ENCODE measurements at regions not wholly inside any gene's neighbourhood (a gene's known extent, or its start where the extent isn't known, plus 50 kb on each side); places are given as distances from the start of the nearest gene placed in this dataset.

- Histone ChIP-seq H2AFZ (ENCODE audit: low read depth, low read length) (no peak overlapping the region), H3K27ac (ENCODE audit: insufficient read depth, low read depth, low read length) (no peak overlapping the region), H3K79me2 (ENCODE audit: control insufficient read depth, insufficient read depth, low read length) (no peaks in the 10 kb centered on the region), H4K20me1 (replicated peaks; ENCODE audit: control insufficient read depth, extremely low read depth, insufficient read depth, low read length) (no peaks in the 10 kb centered on the region), H3K4me3 (replicated peaks in 1 of 3; ENCODE audit: insufficient read depth in 1 of 3, low read depth in 1 of 3, low read length in 3 of 3) (no peak overlapping the region), H3K36me3 (ENCODE audit: control insufficient read depth in 2 of 2, extremely low read depth in 1 of 2, insufficient read depth in 2 of 2, low read length in 2 of 2) (no peaks in the 10 kb centered on the region), H3K4me2 (ENCODE audit: insufficient read depth, low read length) (no peak overlapping the region), H3K9ac (replicated peaks; ENCODE audit: extremely low read depth, insufficient read depth, low read length) (no peak overlapping the region), H3K9me3 (replicated peaks; ENCODE audit: control insufficient read depth, insufficient read depth, low read length) (no peaks in the 10 kb centered on the region), H3K9me1 (replicated peaks; ENCODE audit: control insufficient read depth, extremely low read depth, insufficient read depth, low read length) (no peaks in the 10 kb centered on the region), H3K27me3 (ENCODE audit: control insufficient read depth in 2 of 2, insufficient read depth in 2 of 2, low read length in 2 of 2) (no peaks in the 10 kb centered on the region), H3K4me1 (ENCODE audit: control insufficient read depth, extremely low read depth, insufficient read depth, low read length) (peaks cover 4% of the 10 kb centered on the region)
- peak; percentile 90 for DNase-seq (ENCODE audit: low read depth, low spot score)
- TF ChIP-seq FOS (IDR thresholded peaks at IDR 0.05; ENCODE audit: borderline replicate concordance, insufficient read depth, low read length) = no peak
- no peak for TF ChIP-seq GATA2 (IDR thresholded peaks at IDR 0.05; ENCODE audit: insufficient read depth, insufficient read length, low read depth, low read length)
- FAIRE-seq = peak; percentile 68
- intact Hi-C loops (cut with micrococcal nuclease) (no loop called here), dilution Hi-C loops (cut with MboI; ENCODE audit: extremely low pct_ligation_motif_present, low sequenced_read_pairs) (no loop called here)
- CTCF ChIA-PET = interaction anchor here (1.5 to 1.6 kb wide), 2 partner anchors 10 to 85 kb away, joined by 5 to 6 read pairs; no protein-coding TSS in a partner anchor
- POLR2A ChIA-PET = interaction anchor here (1.1 kb wide), 1 partner anchor 85 kb away, joined by 4 read pairs; no protein-coding TSS in a partner anchor
- BruUV-seq (replicated peaks) = no TSS peak
These were observed 116.3 kb upstream of the PRICKLE1 start for GRCh38 chr12:42705863-42706262.

- no peak overlapping the region for H3K27ac ChIP-seq (ENCODE audit: insufficient read depth, low read depth, low read length)
- no peak overlapping the region for H3K4me2 ChIP-seq (ENCODE audit: insufficient read depth, low read length)
- H3K9me3 ChIP-seq (replicated peaks; ENCODE audit: control insufficient read depth, insufficient read depth, low read length) = no peaks in the 10 kb centered on the region
- POLR2A ChIA-PET = interaction anchor here (1.1 kb wide), 1 partner anchor 86 kb away, joined by 4 read pairs; no protein-coding TSS in a partner anchor
- no peaks in the 10 kb centered on the region for H3K27me3 ChIP-seq (ENCODE audit: control insufficient read depth in 2 of 2, insufficient read depth in 2 of 2, low read length in 2 of 2)
- dilution Hi-C loops (cut with MboI; ENCODE audit: extremely low pct_ligation_motif_present, low sequenced_read_pairs) (no loop called here), intact Hi-C loops (cut with micrococcal nuclease) (no loop called here)
- H3K36me3 ChIP-seq (ENCODE audit: control insufficient read depth in 2 of 2, extremely low read depth in 1 of 2, insufficient read depth in 2 of 2, low read length in 2 of 2) = no peaks in the 10 kb centered on the region
- H4K20me1 ChIP-seq (replicated peaks; ENCODE audit: control insufficient read depth, extremely low read depth, insufficient read depth, low read length) = no peaks in the 10 kb centered on the region
- no peaks in the 10 kb centered on the region for H3K9me1 ChIP-seq (replicated peaks; ENCODE audit: control insufficient read depth, extremely low read depth, insufficient read depth, low read length)
- peak; percentile 53 for FAIRE-seq
- peaks cover 4% of the 10 kb centered on the region for H3K4me1 ChIP-seq (ENCODE audit: control insufficient read depth, extremely low read depth, insufficient read depth, low read length)
- no peak overlapping the region for H3K9ac ChIP-seq (replicated peaks; ENCODE audit: extremely low read depth, insufficient read depth, low read length)
- BruUV-seq (replicated peaks) = no TSS peak
- CTCF ChIA-PET = interaction anchor here (0.6 to 1.6 kb wide), 5 partner anchors 9 to 410 kb away, joined by 3 to 6 read pairs (median 3); no protein-coding TSS in a partner anchor
- H3K79me2 ChIP-seq (ENCODE audit: control insufficient read depth, insufficient read depth, low read length) = no peaks in the 10 kb centered on the region
- H2AFZ ChIP-seq (ENCODE audit: low read depth, low read length) = no peak overlapping the region
- H3K4me3 ChIP-seq (replicated peaks in 1 of 3; ENCODE audit: insufficient read depth in 1 of 3, low read depth in 1 of 3, low read length in 3 of 3) = no peak overlapping the region
- DNase-seq (ENCODE audit: low read depth, low spot score) = no peak
- TF ChIP-seq GATA2 (IDR thresholded peaks at IDR 0.05; ENCODE audit: insufficient read depth, insufficient read length, low read depth, low read length) (no peak), POLR2A (IDR thresholded peaks at IDR 0.05; ENCODE audit: low read depth, low read length) (no peak), EZH2 (IDR thresholded peaks at IDR 0.05; ENCODE audit: borderline replicate concordance, low read depth, low read length, severe bottlenecking) (no peak), MYC (IDR thresholded peaks at IDR 0.05; ENCODE audit: low read depth, low read length) (no peak), CTCF (IDR thresholded peaks at IDR 0.05; ENCODE audit: extremely low read depth in 1 of 2, insufficient read depth in 1 of 2, low read depth in 1 of 2, low read length in 2 of 2) (no peak)
These were observed 115.4 kb upstream of the PRICKLE1 start for GRCh38 chr12:42704810-42705401.

Data from endothelial cell of umbilical vein (primary cell).